Natural killer cell (primary cell): ENCODE measurements at regions not wholly inside any gene's neighbourhood (a gene's known extent, or its start where the extent isn't known, plus 50 kb on each side); places are given as distances from the start of the nearest gene placed in this dataset.

Source experiments
- ATAC-seq, 3 donors: fragments of 150-1000 bp in 2 of 3; fragments of 200-7000 bp in 1 of 3; cut with Tn5 transposase; 1 replicate in 1 of 3; 2 replicates in 2 of 3; pipeline ENCODE4 v1.10.0; 2021; ENCODE audit warnings: mild to moderate bottlenecking in 2 of 3, moderate library complexity in 2 of 3
- DNase-seq, 2 donors: peaks; one replicate each; pipeline versions ENCODE4 v3.0.0 to v3.0.0-alpha.2; 2013 to 2021; ENCODE audit warnings: mixed read lengths in 1 of 2
- H3K27ac ChIP-seq: one replicate; pipeline ENCODE4 v1.5.1; 2013; ENCODE audit warnings: mild to moderate bottlenecking, low read length
- H3K27me3 ChIP-seq: one replicate; pipeline ENCODE4 v1.6.1; 2013; ENCODE audit warnings: low read length; ENCODE audit not compliant: control insufficient read depth, insufficient read depth
- H3K36me3 ChIP-seq: one replicate; pipeline ENCODE4 v1.6.1; 2013; ENCODE audit warnings: low read length; ENCODE audit not compliant: control insufficient read depth, insufficient read depth
- H3K4me1 ChIP-seq: one replicate; pipeline ENCODE4 v1.6.1; 2013; ENCODE audit warnings: low read length; ENCODE audit not compliant: control insufficient read depth, insufficient read depth
- H3K4me3 ChIP-seq: one replicate; pipeline ENCODE4 v1.5.1; 2013; ENCODE audit warnings: low read length
- H3K9me3 ChIP-seq: one replicate; pipeline ENCODE4 v1.6.1; 2013; ENCODE audit warnings: low read length; ENCODE audit not compliant: control insufficient read depth, insufficient read depth
- H3K27ac Mint-ChIP-seq, 2 donors: one replicate each; pipeline ENCODE4 v1.8.0; 2022; ENCODE audit warnings: mild to moderate bottlenecking in 2 of 2, mixed read lengths in 2 of 2, moderate library complexity in 1 of 2
- H3K27me3 Mint-ChIP-seq, 2 donors: one replicate each; pipeline ENCODE4 v1.8.0; 2022; ENCODE audit warnings: low read depth in 2 of 2, mixed read lengths in 2 of 2
- H3K36me3 Mint-ChIP-seq: one replicate; pipeline ENCODE4 v1.8.0; 2022; ENCODE audit warnings: mixed read lengths
- H3K4me1 Mint-ChIP-seq, 2 donors: one replicate each; pipeline ENCODE4 v1.8.0; 2022; ENCODE audit warnings: mixed read lengths in 2 of 2
- H3K4me3 Mint-ChIP-seq: one replicate; pipeline ENCODE4 v1.8.0; 2022; ENCODE audit warnings: mild to moderate bottlenecking, moderate library complexity, mixed read lengths
- H3K9me3 Mint-ChIP-seq, 2 donors: one replicate each; pipeline ENCODE4 v1.8.0; 2022; ENCODE audit warnings: mixed read lengths in 2 of 2
- CTCF ChIP-seq: fragments of 200-600 bp; IDR thresholded peaks from one replicate; pipeline ENCODE4 v1.8.0; 2022; ENCODE audit warnings: antibody characterized with exemption
- WGBS: methylation state at CpG from one replicate; pipeline ENCODE4 v1.1.7; 2013; ENCODE audit warnings: missing lambda C conversion rate; ENCODE audit not compliant: insufficient coverage; 5-methylcytosine and 5-hydroxymethylcytosine counted together
- intact Hi-C: fragments of 100-400 bp; cut with micrococcal nuclease; formaldehyde crosslinking; loops from one replicate; pipeline ENCODE4 v1.14.2; 2022

DNA sequence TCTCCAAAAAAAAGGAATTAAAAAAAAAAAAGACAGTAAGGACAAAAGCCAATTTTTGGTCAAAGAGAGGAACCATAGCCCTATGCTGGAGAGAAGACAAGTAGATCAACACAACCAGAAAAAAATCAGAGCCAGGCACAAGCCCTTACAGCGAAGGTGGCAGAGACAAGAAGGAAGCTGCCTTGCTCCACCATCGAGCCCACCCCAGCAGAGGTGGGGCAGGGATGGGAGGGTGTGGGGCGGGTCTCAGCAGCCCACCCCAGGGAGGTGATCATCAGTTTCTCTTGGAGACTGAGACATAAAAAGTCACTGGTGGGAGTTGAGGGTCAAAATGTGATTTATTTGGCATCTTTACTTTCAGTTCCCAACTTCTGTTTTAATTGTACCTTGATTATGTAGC, 332.4 kb downstream of the FOXO1 start:
- DNase-seq (no peak), ATAC-seq (no peak)
- H3K4me3 ChIP-seq: no peak overlapping the region
- intact Hi-C loops: no loop called here
- Mint-ChIP-seq H3K4me1 (peaks cover 0 to 4% of the 10 kb centered on the region in 2 donors), H3K27ac (no peak overlapping the region), H3K4me3 (no peak overlapping the region), H3K27me3 (peaks cover 0 to 9% of the 10 kb centered on the region in 2 donors), H3K9me3 (no peaks in the 10 kb centered on the region), H3K36me3 (no peaks in the 10 kb centered on the region)
- no peaks in the 10 kb centered on the region for H3K36me3 ChIP-seq
- no peaks in the 10 kb centered on the region for H3K27me3 ChIP-seq
- H3K9me3 ChIP-seq: no peaks in the 10 kb centered on the region
- no peak overlapping the region for H3K27ac ChIP-seq
- no peak for TF ChIP-seq CTCF
- no peaks in the 10 kb centered on the region for H3K4me1 ChIP-seq
- 91% methylated on average over 3 of the region's 3 CpGs for WGBS

DNA sequence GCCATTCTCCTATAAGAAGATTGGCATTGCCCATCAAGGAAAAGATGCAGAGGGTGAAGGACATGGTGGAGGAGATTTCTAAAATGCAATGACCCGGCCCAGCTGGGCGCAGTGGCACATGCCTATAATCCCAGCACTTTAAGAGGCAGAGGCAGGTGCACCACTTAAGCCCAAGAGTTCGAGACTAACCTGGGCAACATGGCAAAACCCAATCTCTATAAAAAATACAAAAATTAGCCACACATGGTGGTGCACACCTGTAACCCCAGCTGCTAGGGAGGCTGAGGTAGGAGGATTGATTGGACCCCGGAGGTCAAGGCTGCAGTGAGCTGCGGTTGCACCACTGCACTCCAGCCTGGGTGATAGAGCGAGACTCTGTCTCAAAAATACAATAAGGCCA, 331.8 kb downstream of the FOXO1 start:
- Histone ChIP-seq H3K4me1 (no peaks in the 10 kb centered on the region), H3K27me3 (no peaks in the 10 kb centered on the region), H3K9me3 (no peaks in the 10 kb centered on the region), H3K27ac (no peak overlapping the region), H3K4me3 (no peak overlapping the region), H3K36me3 (no peaks in the 10 kb centered on the region)
- Mint-ChIP-seq H3K27me3 (peaks cover 0 to 9% of the 10 kb centered on the region in 2 donors), H3K27ac (no peak overlapping the region), H3K36me3 (no peaks in the 10 kb centered on the region), H3K4me1 (peaks cover 0 to 4% of the 10 kb centered on the region in 2 donors), H3K4me3 (no peak overlapping the region), H3K9me3 (no peaks in the 10 kb centered on the region)
- TF ChIP-seq CTCF: no peak
- no peak for DNase-seq
- no peak for ATAC-seq
- 98% methylated on average over 5 of the region's 6 CpGs for WGBS
- intact Hi-C loops: no loop called here

DNA sequence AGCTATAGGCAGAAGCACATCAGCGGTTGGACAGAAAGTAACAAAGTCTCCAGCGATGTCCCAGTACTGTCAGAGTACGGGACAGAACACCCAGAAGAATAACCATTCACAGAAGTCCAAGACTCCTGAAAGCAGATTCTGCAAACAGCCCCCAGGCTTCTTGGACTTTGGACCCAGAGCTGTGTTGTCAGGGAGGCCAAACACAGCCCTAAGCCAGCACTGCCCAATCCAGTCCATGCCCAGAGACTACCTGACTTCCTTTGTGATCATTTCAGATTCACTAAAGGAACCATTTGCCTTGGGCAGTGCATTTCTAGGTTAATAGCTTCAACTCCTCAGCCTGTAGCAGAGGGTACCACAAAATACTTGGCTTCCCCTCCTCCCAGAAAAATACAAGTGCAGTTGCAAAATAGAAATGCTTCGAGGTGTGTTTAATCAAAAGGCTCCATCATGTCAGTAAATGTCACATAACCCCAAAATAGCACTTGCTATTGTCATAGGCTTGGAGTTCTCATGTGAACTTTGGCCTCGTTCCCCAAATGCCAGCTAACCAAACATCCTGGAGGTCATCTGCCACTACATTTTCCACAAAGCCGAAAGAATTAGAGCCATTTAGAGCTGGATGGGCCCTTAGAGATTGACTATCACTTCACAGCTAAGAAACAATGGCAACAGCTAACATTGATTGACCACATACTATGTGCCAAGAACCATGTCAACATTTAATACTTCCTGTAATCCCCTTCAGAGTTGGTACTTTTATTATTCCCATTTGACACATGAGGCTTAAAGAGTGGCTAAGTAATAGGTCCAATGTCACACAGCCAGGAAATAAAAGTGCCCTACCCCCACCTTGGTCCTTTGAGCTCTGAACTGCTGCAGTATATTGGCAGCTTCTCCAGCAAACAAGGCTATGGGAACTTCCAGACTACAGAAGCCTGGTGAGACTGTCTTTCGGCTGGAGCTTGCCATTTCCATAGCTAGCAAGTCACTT, 329.9 kb downstream of the FOXO1 start:
- no peaks in the 10 kb centered on the region for H3K9me3 Mint-ChIP-seq
- peak in 1 of 2 donors; percentile 33 for DNase-seq
- no peak overlapping the region for H3K27ac Mint-ChIP-seq
- Histone ChIP-seq H3K27ac (no peak overlapping the region), H3K4me3 (no peak overlapping the region), H3K36me3 (no peaks in the 10 kb centered on the region), H3K9me3 (no peaks in the 10 kb centered on the region), H3K27me3 (no peaks in the 10 kb centered on the region), H3K4me1 (no peaks in the 10 kb centered on the region)
- WGBS: 69% methylated on average over 7 of the region's 7 CpGs
- peaks cover 0 to 4% of the 10 kb centered on the region in 2 donors for H3K4me1 Mint-ChIP-seq
- TF ChIP-seq CTCF: no peak
- no peaks in the 10 kb centered on the region for H3K36me3 Mint-ChIP-seq
- intact Hi-C loops: no loop called here
- no peak for ATAC-seq
- peaks cover 0 to 5% of the 10 kb centered on the region in 2 donors for H3K27me3 Mint-ChIP-seq
- H3K4me3 Mint-ChIP-seq: no peak overlapping the region
